Glutamatergic neuron (in vitro differentiated cells): ENCODE measurements at regions not wholly inside any gene's neighbourhood (a gene's known extent, or its start where the extent isn't known, plus 50 kb on each side); places are given as distances from the start of the nearest gene placed in this dataset.

Source experiments
- DNase-seq: peaks from one replicate; pipeline ENCODE4 v3.0.0; 2022
- H3K27ac Mint-ChIP-seq: one replicate; pipeline ENCODE4 v1.8.0; 2020; ENCODE audit warnings: mild to moderate bottlenecking, mixed read lengths, inconsistent platforms; ENCODE audit not compliant: unreplicated experiment
- H3K27me3 Mint-ChIP-seq: one replicate; pipeline ENCODE4 v1.8.0; 2020; ENCODE audit warnings: mild to moderate bottlenecking, moderate library complexity, mixed read lengths, inconsistent platforms; ENCODE audit not compliant: unreplicated experiment
- H3K36me3 Mint-ChIP-seq: one replicate; pipeline ENCODE4 v1.8.0; 2020; ENCODE audit warnings: mild to moderate bottlenecking, mixed read lengths, inconsistent platforms; ENCODE audit not compliant: unreplicated experiment
- H3K4me1 Mint-ChIP-seq: one replicate; pipeline ENCODE4 v1.8.0; 2020; ENCODE audit warnings: mild to moderate bottlenecking, low read depth, mixed read lengths, inconsistent platforms; ENCODE audit not compliant: unreplicated experiment
- H3K4me3 Mint-ChIP-seq: one replicate; pipeline ENCODE4 v1.8.0; 2020; ENCODE audit warnings: mild to moderate bottlenecking, mixed read lengths, inconsistent platforms; ENCODE audit not compliant: unreplicated experiment
- H3K9me3 Mint-ChIP-seq: one replicate; pipeline ENCODE4 v1.8.0; 2020; ENCODE audit warnings: mild to moderate bottlenecking, moderate library complexity, mixed read lengths, inconsistent platforms; ENCODE audit not compliant: unreplicated experiment
- CTCF ChIP-seq: fragments of 200-600 bp; sonication (generic); IDR thresholded peaks from one replicate; pipeline ENCODE4 v1.5.0; 2021; ENCODE audit not compliant: partially characterized antibody, unreplicated experiment

DNA sequence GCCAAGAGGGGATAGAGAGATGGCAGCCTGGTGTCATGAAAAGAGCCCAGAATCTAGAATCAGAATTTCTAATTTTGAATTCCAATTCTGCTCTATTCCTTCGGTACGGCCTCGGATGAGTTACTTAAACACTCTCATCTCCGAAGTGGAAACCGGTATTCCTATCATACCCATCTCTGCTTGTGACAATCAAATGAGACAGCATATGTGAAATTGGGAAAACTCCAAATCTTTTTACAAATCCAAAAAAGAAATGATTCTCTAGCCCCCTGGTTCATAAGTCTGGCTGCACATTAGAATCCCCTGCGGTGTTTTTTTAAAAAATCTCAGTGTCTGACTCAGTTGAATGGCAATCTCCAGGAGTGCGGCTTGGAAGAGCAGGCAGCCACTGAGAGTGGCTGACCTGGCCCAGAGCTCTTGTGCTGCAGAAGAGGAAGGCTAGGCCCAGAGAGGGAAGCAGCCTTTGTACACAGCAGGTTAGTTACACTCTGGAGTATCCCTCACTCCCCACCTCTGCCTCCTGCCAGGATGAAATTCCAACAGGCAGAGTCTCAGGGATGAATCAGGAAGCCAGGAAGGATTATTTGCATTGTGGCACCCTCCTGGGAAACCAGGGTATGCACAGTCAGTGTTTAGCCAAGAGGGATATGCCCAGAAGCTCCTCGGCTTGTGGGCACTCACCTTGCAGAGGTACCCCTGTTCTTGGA, 93.6 kb upstream of the ISX start:
- DNase-seq: no peak
- H3K9me3 Mint-ChIP-seq: peaks cover 4% of the 10 kb centered on the region
- no peak for TF ChIP-seq CTCF
- peaks cover 9% of the 10 kb centered on the region for H3K27me3 Mint-ChIP-seq
- H3K4me1 Mint-ChIP-seq: no peaks in the 10 kb centered on the region
- H3K36me3 Mint-ChIP-seq: peaks cover 8% of the 10 kb centered on the region
- no peak overlapping the region for H3K4me3 Mint-ChIP-seq
- no peak overlapping the region for H3K27ac Mint-ChIP-seq

GRCh38 chr22:34973016-34973415, 92.9 kb upstream of the ISX start:
- no peak for DNase-seq
- H3K27ac Mint-ChIP-seq: no peak overlapping the region
- H3K36me3 Mint-ChIP-seq: peaks cover 8% of the 10 kb centered on the region
- peaks cover 10% of the 10 kb centered on the region for H3K27me3 Mint-ChIP-seq
- H3K9me3 Mint-ChIP-seq: peaks cover 4% of the 10 kb centered on the region
- TF ChIP-seq CTCF: no peak
- no peak overlapping the region for H3K4me3 Mint-ChIP-seq
- H3K4me1 Mint-ChIP-seq: no peaks in the 10 kb centered on the region

DNA sequence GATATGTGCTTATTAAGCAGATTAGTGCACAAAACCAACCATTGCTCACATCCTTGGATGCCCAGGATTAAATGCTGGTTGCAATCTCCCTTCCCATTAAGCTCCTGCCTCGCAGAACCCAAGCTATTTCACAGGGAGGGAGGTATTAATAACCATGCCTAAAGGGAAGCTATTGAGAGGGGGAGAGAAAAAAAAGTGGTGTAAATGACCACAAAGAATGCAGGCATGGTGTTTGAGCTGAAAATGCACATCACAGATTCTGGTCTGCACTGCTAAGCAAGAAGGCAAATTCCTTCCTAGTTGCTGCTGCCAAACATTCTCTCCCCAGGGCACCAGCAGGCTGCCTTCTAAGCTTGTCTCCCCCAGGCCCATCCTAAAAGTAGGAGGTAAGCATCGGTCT, 92.0 kb upstream of the ISX start:
- no peak overlapping the region for H3K4me3 Mint-ChIP-seq

GRCh38 chr22:34975721-34976120, 90.2 kb upstream of the ISX start:
- H3K36me3 Mint-ChIP-seq: peaks cover 8% of the 10 kb centered on the region
- TF ChIP-seq CTCF: no peak
- peaks cover 4% of the 10 kb centered on the region for H3K9me3 Mint-ChIP-seq
- H3K4me1 Mint-ChIP-seq: no peaks in the 10 kb centered on the region
- no peak overlapping the region for H3K27ac Mint-ChIP-seq
- no peak overlapping the region for H3K4me3 Mint-ChIP-seq
- H3K27me3 Mint-ChIP-seq: peaks cover 10% of the 10 kb centered on the region
- no peak for DNase-seq

More for the DNA sequence above, 92.0 kb upstream of the ISX start:
- Mint-ChIP-seq H3K9me3 (peaks cover 4% of the 10 kb centered on the region), H3K27me3 (peaks cover 10% of the 10 kb centered on the region), H3K27ac (no peak overlapping the region), H3K36me3 (peaks cover 8% of the 10 kb centered on the region), H3K4me1 (no peaks in the 10 kb centered on the region)
- no peak for TF ChIP-seq CTCF
- DNase-seq: no peak

- H3K4me3 Mint-ChIP-seq: no peak overlapping the region
- no peaks in the 10 kb centered on the region for H3K4me1 Mint-ChIP-seq
- peaks cover 8% of the 10 kb centered on the region for H3K36me3 Mint-ChIP-seq
- peaks cover 11% of the 10 kb centered on the region for H3K27me3 Mint-ChIP-seq
- H3K9me3 Mint-ChIP-seq: peaks cover 4% of the 10 kb centered on the region
- no peak for DNase-seq
- H3K27ac Mint-ChIP-seq: no peak overlapping the region
- no peak for TF ChIP-seq CTCF
Measured at GRCh38 chr22:34976474-34976873, 89.5 kb upstream of the ISX start.
